Loucy (cell line): ENCODE measurements at regions not wholly inside any gene's neighbourhood (a gene's known extent, or its start where the extent isn't known, plus 50 kb on each side); places are given as distances from the start of the nearest gene placed in this dataset.

Experiments
- EZH2phosphoT487 ChIP-seq: fragments of 200-600 bp; IDR thresholded peaks from 2 replicates; pipeline ENCODE4 v1.6.1; 2018; ENCODE audit warnings: antibody characterized with exemption, mild to moderate bottlenecking, moderate library complexity, borderline replicate concordance
- TF ChIP-seq, protein P1 (sequence below): fragments of 200-600 bp; sonication (generic); conservative IDR thresholded peaks from 2 replicates; pipeline ENCODE4 v1.5.1; 2014; ENCODE audit warnings: mild to moderate bottlenecking, antibody characterized with exemption, low read length

DNA sequence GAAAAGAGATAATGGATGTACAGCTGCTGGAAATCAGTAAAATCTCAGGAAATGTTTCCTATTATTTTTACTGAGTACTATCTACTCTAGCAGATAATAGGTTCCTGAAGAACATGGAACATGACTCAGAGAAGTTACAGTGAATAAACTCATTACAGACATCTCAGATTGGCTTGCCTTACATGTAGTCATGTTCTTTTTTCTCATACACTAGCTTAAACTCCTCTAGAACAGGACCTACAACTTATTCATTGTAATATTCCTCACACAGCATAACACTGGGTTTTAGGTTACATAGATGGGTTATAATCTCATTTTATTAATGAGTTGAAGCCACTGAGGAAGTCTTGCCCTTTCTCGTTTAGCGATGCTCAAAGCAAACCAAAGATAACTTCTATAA lies 86.9 kb upstream of the BMP2K start:
- TF ChIP-seq, protein P1, sequence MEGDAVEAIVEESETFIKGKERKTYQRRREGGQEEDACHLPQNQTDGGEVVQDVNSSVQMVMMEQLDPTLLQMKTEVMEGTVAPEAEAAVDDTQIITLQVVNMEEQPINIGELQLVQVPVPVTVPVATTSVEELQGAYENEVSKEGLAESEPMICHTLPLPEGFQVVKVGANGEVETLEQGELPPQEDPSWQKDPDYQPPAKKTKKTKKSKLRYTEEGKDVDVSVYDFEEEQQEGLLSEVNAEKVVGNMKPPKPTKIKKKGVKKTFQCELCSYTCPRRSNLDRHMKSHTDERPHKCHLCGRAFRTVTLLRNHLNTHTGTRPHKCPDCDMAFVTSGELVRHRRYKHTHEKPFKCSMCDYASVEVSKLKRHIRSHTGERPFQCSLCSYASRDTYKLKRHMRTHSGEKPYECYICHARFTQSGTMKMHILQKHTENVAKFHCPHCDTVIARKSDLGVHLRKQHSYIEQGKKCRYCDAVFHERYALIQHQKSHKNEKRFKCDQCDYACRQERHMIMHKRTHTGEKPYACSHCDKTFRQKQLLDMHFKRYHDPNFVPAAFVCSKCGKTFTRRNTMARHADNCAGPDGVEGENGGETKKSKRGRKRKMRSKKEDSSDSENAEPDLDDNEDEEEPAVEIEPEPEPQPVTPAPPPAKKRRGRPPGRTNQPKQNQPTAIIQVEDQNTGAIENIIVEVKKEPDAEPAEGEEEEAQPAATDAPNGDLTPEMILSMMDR = no peak
- TF ChIP-seq EZH2phosphoT487 = no peak
